Midbrain (tissue), 1 donor: ENCODE measurements at regions not wholly inside any gene's neighbourhood (a gene's known extent, or its start where the extent isn't known, plus 50 kb on each side); places are given as distances from the start of the nearest gene placed in this dataset.
"Not testable (repeated sequence)": the region's sequence is repeated elsewhere in the genome, so short reads cannot be mapped to it uniquely, and the experiment has no call there.

Experiments
- DNase-seq: peaks from one replicate; lab custom pipeline; 2025; lab: John Stamatoyannopoulos, UW

GRCh38 chr22:22372086-22372485, 127.5 kb downstream of the VPREB1 start:
- no peak for DNase-seq

- no peak for DNase-seq
These were observed 129.6 kb downstream of the VPREB1 start for GRCh38 chr22:22374163-22374562.

- no peak for DNase-seq
These were observed 130.0 kb downstream of the VPREB1 start for GRCh38 chr22:22374579-22374978.

- DNase-seq, result no peak
These were observed 131.2 kb downstream of the VPREB1 start for GRCh38 chr22:22375576-22376351.

- no peak for DNase-seq
These were observed 131.7 kb downstream of the VPREB1 start for GRCh38 chr22:22376352-22376706.

GRCh38 chr22:22376884-22377283, 131.7 kb downstream of the ZNF280B start:
- not testable (repeated sequence) for DNase-seq

- no peak for DNase-seq
These were observed 131.2 kb downstream of the ZNF280B start for GRCh38 chr22:22377335-22377734.

GRCh38 chr22:22378446-22379415, 129.8 kb downstream of the ZNF280B start:
- no peak for DNase-seq

GRCh38 chr22:22380098-22381030, 128.2 kb downstream of the ZNF280B start:
- DNase-seq, result no peak

- not testable (repeated sequence) for DNase-seq
These were observed 127.2 kb downstream of the ZNF280B start for GRCh38 chr22:22381292-22381691.

- DNase-seq, result no peak
These were observed 124.3 kb downstream of the ZNF280B start for GRCh38 chr22:22384267-22384666.

- no peak for DNase-seq
These were observed 123.8 kb downstream of the ZNF280B start for GRCh38 chr22:22384668-22385244.

GRCh38 chr22:22386602-22387385, 121.7 kb downstream of the ZNF280B start:
- no peak for DNase-seq

GRCh38 chr22:22387386-22387736, 121.2 kb downstream of the ZNF280B start:
- no peak for DNase-seq

GRCh38 chr22:22388090-22388489, 120.5 kb downstream of the ZNF280B start:
- no peak for DNase-seq

- DNase-seq, result no peak
These were observed 120.0 kb downstream of the ZNF280B start for GRCh38 chr22:22388494-22388893.

GRCh38 chr22:22389467-22389866, 119.1 kb downstream of the ZNF280B start:
- no peak for DNase-seq

- DNase-seq, result no peak
These were observed 117.6 kb downstream of the ZNF280B start for GRCh38 chr22:22390989-22391388.

GRCh38 chr22:22391543-22391942, 117.0 kb downstream of the ZNF280B start:
- no peak for DNase-seq

- DNase-seq, result no peak
These were observed 116.4 kb downstream of the ZNF280B start for GRCh38 chr22:22392131-22392530.

GRCh38 chr22:22394591-22394990, 114.0 kb downstream of the ZNF280B start:
- DNase-seq, result no peak
